ENCODE measurements at regions not wholly inside any gene's neighbourhood (a gene's known extent, or its start where the extent isn't known, plus 50 kb on each side); places are given as distances from the start of the nearest gene placed in this dataset.

DNA sequence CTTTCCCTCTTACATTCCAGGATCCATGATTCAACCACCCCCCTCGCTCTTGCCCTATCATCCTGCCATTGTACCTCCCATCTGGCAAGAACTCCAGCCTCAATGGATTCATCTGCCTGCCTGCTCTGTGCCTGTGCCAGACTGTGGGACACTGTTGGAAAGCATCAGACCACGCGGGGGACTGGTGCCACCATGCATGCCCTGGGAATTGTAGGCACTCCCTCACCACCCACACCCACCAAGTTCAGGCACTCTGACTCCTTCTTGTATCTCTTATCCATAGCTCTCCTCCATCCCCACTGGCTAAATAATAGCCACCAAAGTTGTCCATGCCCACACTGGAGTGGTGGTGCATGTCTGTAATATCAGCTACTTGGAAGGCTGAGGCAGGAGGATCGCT, 143.8 kb downstream of the TPRA1 start:
- Mint-ChIP-seq H3K4me3 (ENCODE audit: unreplicated experiment) (no peak overlapping the region), H3K27me3 (ENCODE audit: low read depth, unreplicated experiment) (peaks cover 61% of the 10 kb centered on the region), H3K36me3 (ENCODE audit: low read depth, unreplicated experiment) (no peaks in the 10 kb centered on the region), H3K9me3 (ENCODE audit: unreplicated experiment) (peaks cover 6% of the 10 kb centered on the region), H3K4me1 (ENCODE audit: low read depth, unreplicated experiment) (no peaks in the 10 kb centered on the region), H3K27ac (ENCODE audit: unreplicated experiment) (no peak overlapping the region)
- no peak for TF ChIP-seq EZH2 (IDR thresholded peaks at IDR 0.05; ENCODE audit: insufficient read depth, low read length)
- TF ChIP-seq, protein P1, sequence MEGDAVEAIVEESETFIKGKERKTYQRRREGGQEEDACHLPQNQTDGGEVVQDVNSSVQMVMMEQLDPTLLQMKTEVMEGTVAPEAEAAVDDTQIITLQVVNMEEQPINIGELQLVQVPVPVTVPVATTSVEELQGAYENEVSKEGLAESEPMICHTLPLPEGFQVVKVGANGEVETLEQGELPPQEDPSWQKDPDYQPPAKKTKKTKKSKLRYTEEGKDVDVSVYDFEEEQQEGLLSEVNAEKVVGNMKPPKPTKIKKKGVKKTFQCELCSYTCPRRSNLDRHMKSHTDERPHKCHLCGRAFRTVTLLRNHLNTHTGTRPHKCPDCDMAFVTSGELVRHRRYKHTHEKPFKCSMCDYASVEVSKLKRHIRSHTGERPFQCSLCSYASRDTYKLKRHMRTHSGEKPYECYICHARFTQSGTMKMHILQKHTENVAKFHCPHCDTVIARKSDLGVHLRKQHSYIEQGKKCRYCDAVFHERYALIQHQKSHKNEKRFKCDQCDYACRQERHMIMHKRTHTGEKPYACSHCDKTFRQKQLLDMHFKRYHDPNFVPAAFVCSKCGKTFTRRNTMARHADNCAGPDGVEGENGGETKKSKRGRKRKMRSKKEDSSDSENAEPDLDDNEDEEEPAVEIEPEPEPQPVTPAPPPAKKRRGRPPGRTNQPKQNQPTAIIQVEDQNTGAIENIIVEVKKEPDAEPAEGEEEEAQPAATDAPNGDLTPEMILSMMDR (IDR thresholded peaks at IDR 0.05; ENCODE audit: insufficient read depth, low read depth, low read length) = no peak
- peaks cover 2% of the 10 kb centered on the region for H3K27me3 ChIP-seq (ENCODE audit: insufficient read depth, low read length)
- no peaks in the 10 kb centered on the region for H3K9me3 ChIP-seq (ENCODE audit: insufficient read depth, low read depth, low read length)
- H3K79me2 ChIP-seq (ENCODE audit: insufficient read depth, low read length) = no peaks in the 10 kb centered on the region
- FAIRE-seq (no peak), DNase-seq (ENCODE audit: low read depth) (no peak)
- H3K4me2 ChIP-seq (ENCODE audit: low read length) = no peak overlapping the region
- no peak overlapping the region for H3K27ac ChIP-seq (ENCODE audit: low read depth, low read length)
- no peaks in the 10 kb centered on the region for H3K4me1 ChIP-seq (ENCODE audit: insufficient read depth, low read length)
- H3K9ac ChIP-seq (ENCODE audit: low read length) = no peak overlapping the region
- H3K36me3 ChIP-seq (ENCODE audit: insufficient read depth, low read length) = no peaks in the 10 kb centered on the region
- no peaks in the 10 kb centered on the region for H4K20me1 ChIP-seq (ENCODE audit: insufficient read depth, low read length)
- no peak overlapping the region for H3K4me3 ChIP-seq (ENCODE audit: insufficient read depth, low read depth, low read length)
- H2AFZ ChIP-seq (ENCODE audit: low read depth, low read length) = no peak overlapping the region

GRCh38 chr3:127445581-127446343, 144.8 kb downstream of the TPRA1 start:
- no peak overlapping the region for H3K4me3 Mint-ChIP-seq (ENCODE audit: unreplicated experiment)

More at GRCh38 chr3:127445581-127446343, 144.8 kb downstream of the TPRA1 start:
- Histone ChIP-seq H3K9ac (ENCODE audit: low read length) (no peak overlapping the region), H3K79me2 (ENCODE audit: insufficient read depth, low read length) (no peaks in the 10 kb centered on the region), H2AFZ (ENCODE audit: low read depth, low read length) (no peak overlapping the region), H4K20me1 (ENCODE audit: insufficient read depth, low read length) (no peaks in the 10 kb centered on the region), H3K27me3 (ENCODE audit: insufficient read depth, low read length) (no peaks in the 10 kb centered on the region), H3K4me3 (ENCODE audit: insufficient read depth, low read depth, low read length) (no peak overlapping the region), H3K4me1 (ENCODE audit: insufficient read depth, low read length) (no peaks in the 10 kb centered on the region), H3K4me2 (ENCODE audit: low read length) (no peak overlapping the region), H3K9me3 (ENCODE audit: insufficient read depth, low read depth, low read length) (no peaks in the 10 kb centered on the region), H3K36me3 (ENCODE audit: insufficient read depth, low read length) (no peaks in the 10 kb centered on the region), H3K27ac (ENCODE audit: low read depth, low read length) (no peak overlapping the region)
- Mint-ChIP-seq H3K36me3 (ENCODE audit: low read depth, unreplicated experiment) (no peaks in the 10 kb centered on the region), H3K27me3 (ENCODE audit: low read depth, unreplicated experiment) (peaks cover 59% of the 10 kb centered on the region), H3K9me3 (ENCODE audit: unreplicated experiment) (peaks cover 6% of the 10 kb centered on the region), H3K4me1 (ENCODE audit: low read depth, unreplicated experiment) (no peaks in the 10 kb centered on the region), H3K27ac (ENCODE audit: unreplicated experiment) (no peak overlapping the region)
- FAIRE-seq (no peak), DNase-seq (ENCODE audit: low read depth) (no peak)
- TF ChIP-seq EZH2 (IDR thresholded peaks at IDR 0.05; ENCODE audit: insufficient read depth, low read length) = no peak
- TF ChIP-seq, protein P1 (IDR thresholded peaks at IDR 0.05; ENCODE audit: insufficient read depth, low read depth, low read length) = no peak
